ENCODE measurements at regions not wholly inside any gene's neighbourhood (a gene's known extent, or its start where the extent isn't known, plus 50 kb on each side); places are given as distances from the start of the nearest gene placed in this dataset.
"Not testable (repeated sequence)": the region's sequence is repeated elsewhere in the genome, so short reads cannot be mapped to it uniquely, and the experiment has no call there.

DNA sequence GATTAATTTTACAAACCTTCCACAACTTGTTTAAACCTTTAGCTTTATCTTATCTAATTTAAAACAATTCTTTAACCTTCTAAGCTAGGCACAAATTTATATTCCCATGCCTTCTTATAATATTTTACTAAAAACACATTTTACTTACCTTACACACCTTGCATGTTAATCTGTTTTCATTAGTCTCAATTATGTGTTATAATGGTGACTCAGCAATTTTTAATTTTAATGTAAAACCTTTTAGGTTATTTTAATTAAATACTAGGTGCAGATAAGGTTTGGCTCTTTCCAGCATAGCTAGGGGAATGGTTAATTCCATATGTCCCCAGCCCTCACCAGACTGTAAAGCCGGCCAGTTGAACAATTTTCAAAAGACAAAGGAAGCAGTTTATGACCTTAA lies 264.6 kb upstream of the SGO1 start:
- Histone ChIP-seq H3K27me3 (ENCODE audit: control insufficient read depth, insufficient read depth, low read length) (no peaks in the 10 kb centered on the region), H3K27ac (ENCODE audit: low read length) (no peak overlapping the region), H3K9me3 (ENCODE audit: control insufficient read depth, insufficient read depth, low read depth, low read length) (0 out of 2 replicates have a peak, but pooled peaks cover 3% of the 10 kb centered on the region), H3K36me3 (ENCODE audit: control insufficient read depth, insufficient read depth, low read length) (no peaks in the 10 kb centered on the region), H3K4me3 (ENCODE audit: low read depth in 2 of 2, low read length in 2 of 2) (no peak overlapping the region), H3K4me1 (ENCODE audit: control insufficient read depth, insufficient read depth, low read length) (no peaks in the 10 kb centered on the region)
- no TSS peak for BruUV-seq (replicated peaks)
- ChIA-PET POLR2A (no interaction called here), CTCF (no interaction called here)
- intact Hi-C loops (cut with micrococcal nuclease; ENCODE audit: unreplicated experiment) (no loop called here), in situ Hi-C loops (cut with HindIII; ENCODE audit: low pct_unique_long_range_greater_than_20kb, low sequenced_read_pairs) (no loop called here)
- DNase-seq (ENCODE audit: low read depth, low spot score) (no peak), ATAC-seq (no peak)
- TF ChIP-seq, protein P1, sequence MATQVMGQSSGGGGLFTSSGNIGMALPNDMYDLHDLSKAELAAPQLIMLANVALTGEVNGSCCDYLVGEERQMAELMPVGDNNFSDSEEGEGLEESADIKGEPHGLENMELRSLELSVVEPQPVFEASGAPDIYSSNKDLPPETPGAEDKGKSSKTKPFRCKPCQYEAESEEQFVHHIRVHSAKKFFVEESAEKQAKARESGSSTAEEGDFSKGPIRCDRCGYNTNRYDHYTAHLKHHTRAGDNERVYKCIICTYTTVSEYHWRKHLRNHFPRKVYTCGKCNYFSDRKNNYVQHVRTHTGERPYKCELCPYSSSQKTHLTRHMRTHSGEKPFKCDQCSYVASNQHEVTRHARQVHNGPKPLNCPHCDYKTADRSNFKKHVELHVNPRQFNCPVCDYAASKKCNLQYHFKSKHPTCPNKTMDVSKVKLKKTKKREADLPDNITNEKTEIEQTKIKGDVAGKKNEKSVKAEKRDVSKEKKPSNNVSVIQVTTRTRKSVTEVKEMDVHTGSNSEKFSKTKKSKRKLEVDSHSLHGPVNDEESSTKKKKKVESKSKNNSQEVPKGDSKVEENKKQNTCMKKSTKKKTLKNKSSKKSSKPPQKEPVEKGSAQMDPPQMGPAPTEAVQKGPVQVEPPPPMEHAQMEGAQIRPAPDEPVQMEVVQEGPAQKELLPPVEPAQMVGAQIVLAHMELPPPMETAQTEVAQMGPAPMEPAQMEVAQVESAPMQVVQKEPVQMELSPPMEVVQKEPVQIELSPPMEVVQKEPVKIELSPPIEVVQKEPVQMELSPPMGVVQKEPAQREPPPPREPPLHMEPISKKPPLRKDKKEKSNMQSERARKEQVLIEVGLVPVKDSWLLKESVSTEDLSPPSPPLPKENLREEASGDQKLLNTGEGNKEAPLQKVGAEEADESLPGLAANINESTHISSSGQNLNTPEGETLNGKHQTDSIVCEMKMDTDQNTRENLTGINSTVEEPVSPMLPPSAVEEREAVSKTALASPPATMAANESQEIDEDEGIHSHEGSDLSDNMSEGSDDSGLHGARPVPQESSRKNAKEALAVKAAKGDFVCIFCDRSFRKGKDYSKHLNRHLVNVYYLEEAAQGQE (IDR thresholded peaks at IDR 0.05; ENCODE audit: insufficient read depth in 1 of 2, low read depth in 2 of 2, low read length in 1 of 2): no peak
- no peak for TF ChIP-seq TCF7L2 (IDR thresholded peaks at IDR 0.05; ENCODE audit: low read depth, low read length)
- TF ChIP-seq, protein P2, sequence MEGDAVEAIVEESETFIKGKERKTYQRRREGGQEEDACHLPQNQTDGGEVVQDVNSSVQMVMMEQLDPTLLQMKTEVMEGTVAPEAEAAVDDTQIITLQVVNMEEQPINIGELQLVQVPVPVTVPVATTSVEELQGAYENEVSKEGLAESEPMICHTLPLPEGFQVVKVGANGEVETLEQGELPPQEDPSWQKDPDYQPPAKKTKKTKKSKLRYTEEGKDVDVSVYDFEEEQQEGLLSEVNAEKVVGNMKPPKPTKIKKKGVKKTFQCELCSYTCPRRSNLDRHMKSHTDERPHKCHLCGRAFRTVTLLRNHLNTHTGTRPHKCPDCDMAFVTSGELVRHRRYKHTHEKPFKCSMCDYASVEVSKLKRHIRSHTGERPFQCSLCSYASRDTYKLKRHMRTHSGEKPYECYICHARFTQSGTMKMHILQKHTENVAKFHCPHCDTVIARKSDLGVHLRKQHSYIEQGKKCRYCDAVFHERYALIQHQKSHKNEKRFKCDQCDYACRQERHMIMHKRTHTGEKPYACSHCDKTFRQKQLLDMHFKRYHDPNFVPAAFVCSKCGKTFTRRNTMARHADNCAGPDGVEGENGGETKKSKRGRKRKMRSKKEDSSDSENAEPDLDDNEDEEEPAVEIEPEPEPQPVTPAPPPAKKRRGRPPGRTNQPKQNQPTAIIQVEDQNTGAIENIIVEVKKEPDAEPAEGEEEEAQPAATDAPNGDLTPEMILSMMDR (IDR thresholded peaks at IDR 0.05): no peak
- no peak for TF ChIP-seq SIN3A (IDR thresholded peaks at IDR 0.05; ENCODE audit: borderline replicate concordance, insufficient read depth, low read depth, low read length)
- TF ChIP-seq POLR2AphosphoS5 (IDR thresholded peaks at IDR 0.05; ENCODE audit: low read depth, low read length): no peak

DNA sequence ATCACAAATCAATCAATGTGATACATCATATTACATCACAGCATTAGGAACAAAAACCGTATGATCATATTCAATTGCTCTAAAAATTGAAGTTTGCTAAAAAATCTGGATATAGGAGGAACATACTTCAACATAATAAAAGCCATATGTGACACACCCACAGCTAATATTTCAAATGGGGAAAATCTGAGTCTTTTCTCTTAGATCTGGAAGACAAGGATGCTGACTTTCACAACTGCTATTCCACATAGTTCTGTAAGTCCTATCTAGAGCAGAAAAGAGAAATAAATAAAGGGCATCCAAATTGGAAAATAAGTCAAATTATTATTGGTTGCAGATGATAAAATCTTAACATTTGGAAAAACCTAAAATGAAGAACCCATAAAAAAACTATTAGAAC lies 256.8 kb upstream of the SGO1 start:
- DNase-seq (ENCODE audit: low read depth, low spot score) (no peak), ATAC-seq (no peak)
- TF ChIP-seq, protein P1 (IDR thresholded peaks at IDR 0.05; ENCODE audit: insufficient read depth in 1 of 2, low read depth in 2 of 2, low read length in 1 of 2): no peak
- TF ChIP-seq SIN3A (IDR thresholded peaks at IDR 0.05; ENCODE audit: borderline replicate concordance, insufficient read depth, low read depth, low read length): no peak
- ChIA-PET CTCF (no interaction called here), POLR2A (no interaction called here)
- in situ Hi-C loops (cut with HindIII; ENCODE audit: low pct_unique_long_range_greater_than_20kb, low sequenced_read_pairs) (no loop called here), intact Hi-C loops (cut with micrococcal nuclease; ENCODE audit: unreplicated experiment) (no loop called here)
- no peaks in the 10 kb centered on the region for H3K27me3 ChIP-seq (ENCODE audit: control insufficient read depth, insufficient read depth, low read length)
- no peak overlapping the region for H3K27ac ChIP-seq (ENCODE audit: low read length)
- no peak overlapping the region for H3K4me3 ChIP-seq (ENCODE audit: low read depth in 2 of 2, low read length in 2 of 2)
- no peaks in the 10 kb centered on the region for H3K36me3 ChIP-seq (ENCODE audit: control insufficient read depth, insufficient read depth, low read length)
- no peaks in the 10 kb centered on the region for H3K4me1 ChIP-seq (ENCODE audit: control insufficient read depth, insufficient read depth, low read length)
- no peaks in the 10 kb centered on the region for H3K9me3 ChIP-seq (ENCODE audit: control insufficient read depth, insufficient read depth, low read depth, low read length)
- no TSS peak for BruUV-seq (replicated peaks)

DNA sequence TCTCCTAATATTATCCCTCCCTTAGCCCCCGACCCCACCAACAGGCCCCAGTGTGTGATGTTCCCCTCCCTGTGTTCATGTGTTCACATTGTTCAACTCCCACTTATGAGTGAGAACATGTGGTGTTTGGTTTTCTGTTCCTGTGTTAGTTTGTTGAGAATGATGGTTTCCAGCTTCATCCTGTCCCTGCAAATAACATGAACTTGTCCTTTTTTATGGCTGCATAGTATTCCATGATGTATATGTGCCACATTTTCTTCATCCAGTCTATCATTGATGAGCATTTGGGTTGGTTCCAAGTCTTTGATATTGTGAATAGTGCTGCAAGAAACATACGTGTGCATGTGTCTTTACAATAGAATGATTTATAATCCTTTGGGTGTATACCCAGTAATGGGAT lies 241.3 kb upstream of the SGO1 start:
- POLR2A ChIA-PET, ATAC-seq: not testable (repeated sequence)

More for the DNA sequence above, 241.3 kb upstream of the SGO1 start:
- H3K27me3 ChIP-seq (ENCODE audit: control insufficient read depth, insufficient read depth, low read length); H3K4me1 ChIP-seq (ENCODE audit: control insufficient read depth, insufficient read depth, low read length); BruUV-seq (replicated peaks); H3K9me3 ChIP-seq (ENCODE audit: control insufficient read depth, insufficient read depth, low read depth, low read length); H3K36me3 ChIP-seq (ENCODE audit: control insufficient read depth, insufficient read depth, low read length); intact Hi-C loops (cut with micrococcal nuclease; ENCODE audit: unreplicated experiment); DNase-seq (ENCODE audit: low read depth, low spot score); in situ Hi-C loops (cut with HindIII; ENCODE audit: low pct_unique_long_range_greater_than_20kb, low sequenced_read_pairs); H3K4me3 ChIP-seq (ENCODE audit: low read depth in 2 of 2, low read length in 2 of 2); H3K27ac ChIP-seq (ENCODE audit: low read length); CTCF ChIA-PET: not testable (repeated sequence)

Data from Panc1 (cell line).